Epithelial cell of esophagus (primary cell): ENCODE measurements at regions not wholly inside any gene's neighbourhood (a gene's known extent, or its start where the extent isn't known, plus 50 kb on each side); places are given as distances from the start of the nearest gene placed in this dataset.
"Not testable (repeated sequence)": the region's sequence is repeated elsewhere in the genome, so short reads cannot be mapped to it uniquely, and the experiment has no call there.

Source experiments
- DNase-seq: peaks from one replicate; pipeline ENCODE4 v3.0.0; 2010; ENCODE audit warnings: low read depth
- H3K4me3 ChIP-seq: 2 replicates; pipeline ENCODE4 v1.5.1; 2011; ENCODE audit warnings: mild to moderate bottlenecking, low read length, control low read depth
- TF ChIP-seq, protein P1 (sequence below): IDR thresholded peaks from 2 replicates; pipeline ENCODE4 v1.5.1; 2011; ENCODE audit warnings: low read depth, mild to moderate bottlenecking, low read length, control low read depth, inconsistent platforms; ENCODE audit not compliant: insufficient read depth; ENCODE audit errors: missing control alignments

DNA sequence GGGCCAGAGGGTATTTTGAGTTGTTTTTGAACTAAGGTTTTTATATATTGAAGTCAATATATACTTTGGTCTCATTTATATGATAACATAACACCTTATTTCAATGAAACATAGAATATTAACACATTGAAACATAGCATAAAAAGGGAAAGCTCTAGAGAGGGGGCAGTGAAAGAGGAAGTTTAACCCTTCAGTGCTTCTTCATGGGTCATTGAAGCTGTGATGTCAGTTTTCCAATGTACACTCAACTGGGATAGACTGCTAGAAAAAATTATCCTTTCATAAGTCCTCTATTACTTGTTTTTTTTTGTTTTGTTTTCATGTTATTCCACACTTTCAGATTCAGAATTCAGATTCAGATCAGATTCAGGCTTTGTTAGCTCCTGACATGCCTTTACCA lies 442.7 kb downstream of the EPHA5 start:
- H3K4me3 ChIP-seq, result no peak overlapping the region

DNA sequence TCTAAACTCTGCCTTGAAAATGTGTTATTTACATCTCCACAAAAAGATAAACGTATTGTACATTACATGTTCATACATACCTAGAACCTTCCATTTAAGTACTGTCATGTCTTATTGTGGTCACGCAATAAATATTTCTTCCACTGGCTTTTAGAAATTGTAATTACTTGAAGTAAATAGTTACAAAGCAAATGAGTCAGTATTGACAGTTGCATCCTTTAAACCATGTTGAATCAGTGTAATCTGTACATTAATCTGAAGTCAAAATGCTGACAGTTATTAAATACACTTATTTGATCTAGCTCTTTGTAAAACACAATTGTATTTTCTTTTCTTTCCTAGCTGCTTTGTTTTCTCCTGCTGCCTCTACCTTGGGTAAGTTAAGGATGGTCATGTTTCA lies 446.7 kb downstream of the EPHA5 start:
- DNase-seq, result no peak
- no peak overlapping the region for H3K4me3 ChIP-seq
- TF ChIP-seq, protein P1, sequence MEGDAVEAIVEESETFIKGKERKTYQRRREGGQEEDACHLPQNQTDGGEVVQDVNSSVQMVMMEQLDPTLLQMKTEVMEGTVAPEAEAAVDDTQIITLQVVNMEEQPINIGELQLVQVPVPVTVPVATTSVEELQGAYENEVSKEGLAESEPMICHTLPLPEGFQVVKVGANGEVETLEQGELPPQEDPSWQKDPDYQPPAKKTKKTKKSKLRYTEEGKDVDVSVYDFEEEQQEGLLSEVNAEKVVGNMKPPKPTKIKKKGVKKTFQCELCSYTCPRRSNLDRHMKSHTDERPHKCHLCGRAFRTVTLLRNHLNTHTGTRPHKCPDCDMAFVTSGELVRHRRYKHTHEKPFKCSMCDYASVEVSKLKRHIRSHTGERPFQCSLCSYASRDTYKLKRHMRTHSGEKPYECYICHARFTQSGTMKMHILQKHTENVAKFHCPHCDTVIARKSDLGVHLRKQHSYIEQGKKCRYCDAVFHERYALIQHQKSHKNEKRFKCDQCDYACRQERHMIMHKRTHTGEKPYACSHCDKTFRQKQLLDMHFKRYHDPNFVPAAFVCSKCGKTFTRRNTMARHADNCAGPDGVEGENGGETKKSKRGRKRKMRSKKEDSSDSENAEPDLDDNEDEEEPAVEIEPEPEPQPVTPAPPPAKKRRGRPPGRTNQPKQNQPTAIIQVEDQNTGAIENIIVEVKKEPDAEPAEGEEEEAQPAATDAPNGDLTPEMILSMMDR, result no peak

More for the DNA sequence above, 442.7 kb downstream of the EPHA5 start:
- TF ChIP-seq, protein P1, result no peak
- no peak for DNase-seq

DNA sequence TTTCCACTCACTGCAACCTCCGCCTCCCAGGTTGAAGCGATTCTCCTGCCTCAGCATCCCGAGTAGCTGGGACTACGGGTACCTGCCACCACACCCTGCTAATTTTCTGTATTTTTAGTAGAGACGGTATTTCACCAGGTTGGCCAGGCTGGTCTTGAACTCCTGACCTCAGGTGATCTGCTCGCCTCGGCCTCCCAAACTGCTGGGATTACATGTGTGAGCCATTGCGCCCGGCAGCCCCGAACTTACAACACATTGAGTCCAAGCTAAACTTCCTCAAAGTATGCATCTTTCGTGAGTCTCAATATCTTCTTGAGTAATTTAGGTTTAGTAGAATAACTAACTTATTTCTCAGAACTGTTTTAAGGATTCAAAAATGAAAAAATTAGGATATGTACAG lies 447.2 kb downstream of the EPHA5 start:
- DNase-seq, H3K4me3 ChIP-seq: not testable (repeated sequence)

DNA sequence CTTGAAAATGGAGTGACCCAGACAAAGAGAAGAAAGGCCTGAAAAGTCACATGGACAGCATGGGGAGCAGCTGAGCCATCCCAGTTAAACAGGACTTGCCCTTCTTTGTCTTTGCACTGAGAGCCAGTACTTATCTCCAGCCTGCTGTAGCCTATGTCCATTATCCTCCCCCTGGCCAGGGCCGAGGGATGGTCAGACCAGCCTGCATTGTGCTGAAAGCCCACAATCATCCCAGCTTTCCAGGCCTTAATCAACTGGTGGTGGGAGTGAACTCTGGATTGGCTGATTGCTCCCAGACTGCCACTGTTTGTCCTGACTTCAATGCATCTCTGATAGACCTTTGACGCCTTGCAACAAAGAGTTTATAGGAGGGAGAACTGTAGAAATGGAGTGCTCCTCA lies 453.1 kb downstream of the EPHA5 start:
- no peak for DNase-seq
- TF ChIP-seq, protein P1, result no peak
- H3K4me3 ChIP-seq, result no peak overlapping the region

DNA sequence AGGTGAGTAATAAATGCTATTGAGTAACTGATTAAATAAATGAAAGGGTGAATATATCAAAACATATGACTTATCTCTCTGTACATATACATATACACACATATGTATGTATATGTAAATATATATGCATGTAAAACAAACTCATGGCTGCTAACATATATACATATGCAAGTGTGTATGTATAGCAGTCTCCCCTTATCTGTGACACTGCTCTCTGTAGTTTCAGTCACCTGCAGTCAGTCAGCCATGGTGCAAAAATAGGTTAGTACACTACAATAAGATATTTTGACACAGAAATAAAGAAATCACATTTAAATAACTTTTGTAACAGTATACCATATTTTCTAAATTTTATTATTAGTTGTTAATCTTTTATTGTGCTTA lies 467.4 kb downstream of the EPHA5 start:
- no peak overlapping the region for H3K4me3 ChIP-seq
- TF ChIP-seq, protein P1, result no peak
- DNase-seq, result no peak

DNA sequence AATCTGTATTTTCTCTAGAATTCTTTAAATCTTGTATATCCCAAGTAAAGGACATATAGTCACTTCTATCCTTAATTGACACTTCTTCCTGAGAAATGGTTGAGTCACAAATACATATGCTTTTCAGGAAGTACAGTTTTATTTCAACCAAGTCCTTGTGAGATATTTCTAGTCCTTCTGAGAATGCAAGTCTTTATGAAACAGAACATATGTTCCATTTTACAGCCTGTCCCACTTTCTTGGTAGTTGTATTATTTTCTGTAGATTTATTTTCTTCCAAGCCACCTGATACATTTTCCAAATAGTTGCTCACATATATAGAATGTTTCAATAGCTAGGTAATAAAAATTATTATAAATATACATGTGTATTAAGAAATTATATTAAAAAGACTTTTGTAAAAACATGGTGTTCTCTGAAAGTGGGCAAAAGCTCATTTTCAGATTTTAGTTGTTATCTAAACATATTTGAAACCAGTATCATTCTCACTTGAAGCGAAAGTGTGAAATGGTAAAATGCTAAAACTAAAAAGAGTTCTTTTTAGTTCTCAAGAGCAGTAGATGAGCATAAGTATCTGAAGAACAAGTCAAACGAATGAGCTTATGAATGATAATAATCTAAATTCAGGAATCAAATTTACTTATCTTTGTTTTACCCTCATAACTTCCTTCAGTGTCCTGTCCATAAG lies 468.0 kb downstream of the EPHA5 start:
- no peak overlapping the region for H3K4me3 ChIP-seq
- no peak for DNase-seq
- TF ChIP-seq, protein P1, result no peak

DNA sequence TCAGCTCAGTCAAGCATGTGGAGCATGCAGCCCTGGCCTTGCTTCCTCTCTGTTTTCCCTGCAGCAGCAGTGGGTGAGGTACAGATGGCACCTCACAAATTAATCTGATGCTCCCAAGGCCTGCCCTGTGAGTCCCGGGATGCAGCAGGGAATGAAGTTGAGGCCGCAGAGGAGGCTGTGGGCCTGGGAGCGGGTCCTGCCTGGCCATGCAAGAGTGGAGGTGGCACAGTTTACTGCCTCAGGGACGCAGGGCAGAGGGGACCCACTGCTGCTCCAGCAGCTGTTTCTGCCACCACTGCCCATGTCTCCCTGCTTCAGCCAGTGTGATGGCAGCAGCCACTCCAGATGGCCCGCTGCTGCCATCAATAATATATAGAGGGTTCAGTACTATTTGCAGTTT lies 474.6 kb downstream of the EPHA5 start:
- no peak overlapping the region for H3K4me3 ChIP-seq
- TF ChIP-seq, protein P1, result no peak
- DNase-seq, result no peak

DNA sequence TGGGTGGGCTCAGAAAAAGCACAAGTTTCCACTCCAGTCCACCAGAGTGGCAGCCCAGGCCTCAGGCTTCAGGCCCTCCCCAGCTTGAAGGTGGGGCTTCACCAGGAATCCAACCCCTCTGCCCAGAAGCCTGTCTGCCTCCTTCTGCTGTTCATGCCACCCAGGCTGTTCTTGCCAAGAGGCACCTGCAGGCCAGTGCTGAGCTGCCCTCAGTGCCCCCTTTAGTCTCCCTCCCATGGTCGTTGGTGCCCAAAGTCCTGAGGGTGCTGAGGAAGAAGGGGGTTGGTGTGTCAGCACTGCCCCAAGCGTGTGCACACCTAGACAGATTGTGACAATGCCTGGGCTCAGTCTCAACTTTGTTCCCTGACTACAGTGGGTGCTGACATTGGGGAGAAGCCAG lies 475.3 kb downstream of the EPHA5 start:
- DNase-seq, result no peak
- TF ChIP-seq, protein P1, result no peak
- H3K4me3 ChIP-seq, result no peak overlapping the region
